ENCODE measurements at regions not wholly inside any gene's neighbourhood (a gene's known extent, or its start where the extent isn't known, plus 50 kb on each side); places are given as distances from the start of the nearest gene placed in this dataset.
"Not testable (repeated sequence)": the region's sequence is repeated elsewhere in the genome, so short reads cannot be mapped to it uniquely, and the experiment has no call there.

DNA sequence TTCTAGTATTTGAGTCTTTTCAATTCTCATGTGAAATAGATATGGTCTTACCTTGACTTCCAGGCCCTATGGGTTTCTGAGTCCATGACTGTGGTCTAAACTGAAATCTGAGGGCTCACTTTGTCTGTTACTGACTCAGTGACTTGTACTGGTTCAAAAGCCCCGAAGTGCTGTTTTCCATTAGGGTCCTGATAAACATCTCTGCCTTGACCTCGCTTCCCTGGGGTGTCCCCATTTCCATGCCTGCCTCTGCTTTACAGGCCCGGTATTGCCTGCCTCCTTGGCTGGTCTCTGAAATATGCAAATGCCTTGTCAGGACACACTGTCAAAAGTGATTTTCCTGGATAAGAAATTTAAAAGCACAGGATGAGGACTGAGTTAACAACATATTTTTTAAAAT lies 538.8 kb downstream of the SOCS6 start:
- Histone ChIP-seq H3K9me3 (no peaks in the 10 kb centered on the region), H3K27ac (no peak overlapping the region), H3K27me3 (no peaks in the 10 kb centered on the region), H3K4me1 (no peaks in the 10 kb centered on the region), H3K4me3 (no peak overlapping the region), H3K36me3 (replicated peaks in 1 of 2; ENCODE audit: insufficient read depth in 1 of 2, low read depth in 2 of 2) (no peaks in the 10 kb centered on the region)
- intact Hi-C loops (cut with DNase I): no loop called here
- DNase-seq (no peak), ATAC-seq (no peak)
- TF ChIP-seq CTCF (IDR thresholded peaks at IDR 0.05) (no peak), POLR2A (IDR thresholded peaks at IDR 0.05) (no peak)
- 41 to 50% methylated on average over 3 of the region's 3 CpGs for WGBS, 2 donors

- no peak for DNase-seq
- no peaks in the 10 kb centered on the region for H3K27me3 ChIP-seq
- no peaks in the 10 kb centered on the region for H3K9me3 ChIP-seq
- no peak overlapping the region for H3K4me3 ChIP-seq
- no peak for ATAC-seq
- no peak overlapping the region for H3K27ac ChIP-seq
- no peaks in the 10 kb centered on the region for H3K36me3 ChIP-seq (replicated peaks in 1 of 2; ENCODE audit: insufficient read depth in 1 of 2, low read depth in 2 of 2)
- H3K4me1 ChIP-seq: no peaks in the 10 kb centered on the region
- intact Hi-C loops (cut with DNase I): no loop called here
- WGBS, 2 donors: 68 to 80% methylated on average over 2 of the region's 2 CpGs
- TF ChIP-seq POLR2A (IDR thresholded peaks at IDR 0.05): no peak
These were observed 537.7 kb downstream of the SOCS6 start for GRCh38 chr18:70826571-70826970.

DNA sequence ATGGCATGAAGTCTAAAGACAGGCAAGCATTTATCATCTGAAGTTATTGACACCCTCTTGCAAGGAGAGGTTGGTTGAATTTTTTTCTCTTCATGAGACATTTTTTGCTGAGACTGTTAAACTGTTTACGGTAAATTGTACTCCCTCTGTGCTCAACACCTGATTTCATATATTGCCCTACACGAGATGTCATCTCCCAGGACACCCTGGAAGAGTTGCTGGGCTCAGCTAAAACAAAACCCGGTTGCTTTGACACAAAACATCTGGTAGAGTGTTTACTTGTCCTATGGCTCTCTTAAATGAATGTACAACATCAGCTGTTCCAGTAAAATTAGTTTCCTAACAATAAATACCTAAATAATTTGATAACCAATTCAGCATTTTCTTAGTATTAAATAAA lies 533.8 kb downstream of the SOCS6 start:
- Histone ChIP-seq H3K4me1 (no peaks in the 10 kb centered on the region), H3K27ac (no peak overlapping the region), H3K9me3 (no peaks in the 10 kb centered on the region), H3K27me3 (no peaks in the 10 kb centered on the region), H3K4me3 (no peak overlapping the region), H3K36me3 (replicated peaks in 1 of 2; ENCODE audit: insufficient read depth in 1 of 2, low read depth in 2 of 2) (no peaks in the 10 kb centered on the region)
- intact Hi-C loops (cut with DNase I): no loop called here
- no peak for ATAC-seq
- 37 to 55% methylated on average over 3 of the region's 3 CpGs for WGBS, 2 donors
- TF ChIP-seq CTCF (IDR thresholded peaks at IDR 0.05): no peak
- no peak for TF ChIP-seq POLR2A (IDR thresholded peaks at IDR 0.05)
- no peak for DNase-seq

DNA sequence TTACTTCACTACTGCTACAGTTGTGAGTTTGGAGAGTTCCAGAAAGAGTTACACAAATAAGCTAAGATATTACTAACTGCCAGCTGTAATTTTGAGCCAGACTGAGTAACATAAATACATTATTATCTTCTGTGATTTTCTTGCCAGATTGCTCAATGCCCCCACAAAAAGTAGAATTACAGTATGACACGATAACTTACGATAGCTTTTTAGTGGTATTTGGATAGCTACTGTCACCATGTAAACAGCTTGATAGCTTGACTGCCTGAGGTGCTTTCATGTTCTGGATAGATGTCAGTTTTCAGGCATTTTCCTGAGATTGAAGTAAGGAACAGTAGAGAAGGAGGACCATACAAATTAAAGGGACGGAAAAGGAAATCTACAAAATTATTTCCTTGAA lies 533.3 kb downstream of the SOCS6 start:
- no peaks in the 10 kb centered on the region for H3K4me1 ChIP-seq
- H3K36me3 ChIP-seq (replicated peaks in 1 of 2; ENCODE audit: insufficient read depth in 1 of 2, low read depth in 2 of 2): no peaks in the 10 kb centered on the region
- no peak for TF ChIP-seq POLR2A (IDR thresholded peaks at IDR 0.05)
- no peaks in the 10 kb centered on the region for H3K27me3 ChIP-seq
- no peak for ATAC-seq
- DNase-seq: no peak
- intact Hi-C loops (cut with DNase I): no loop called here
- H3K4me3 ChIP-seq: no peak overlapping the region
- WGBS, 2 donors: 13% methylated on average over 3 of the region's 3 CpGs
- H3K27ac ChIP-seq: no peak overlapping the region
- no peaks in the 10 kb centered on the region for H3K9me3 ChIP-seq

DNA sequence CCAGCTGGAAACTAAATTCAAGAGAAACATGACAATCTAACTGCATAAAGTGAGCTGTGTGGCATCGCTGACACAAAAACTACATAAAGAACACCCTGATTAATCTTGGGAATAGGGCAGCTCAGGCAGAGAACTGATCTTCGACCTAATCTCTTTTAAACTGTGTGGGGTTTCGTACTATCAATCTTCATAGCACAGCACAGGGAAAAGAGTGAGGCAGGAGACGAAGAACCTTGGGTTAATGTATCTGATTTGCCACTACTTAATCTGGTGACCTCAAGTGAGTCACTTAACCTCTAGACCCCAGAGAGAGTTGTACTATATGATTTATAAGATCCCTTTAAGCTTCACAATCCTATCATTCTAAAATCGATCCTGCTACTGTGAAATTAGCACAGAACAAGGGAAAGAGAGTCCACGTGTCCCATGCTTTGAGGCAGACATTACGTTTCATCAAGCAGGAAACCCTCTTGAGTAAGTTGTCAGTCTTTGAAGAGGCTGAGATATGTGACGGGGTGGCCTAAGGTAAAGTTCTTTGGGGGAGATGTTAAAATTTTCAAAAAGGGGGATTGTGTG lies 519.7 kb downstream of the SOCS6 start:
- Histone ChIP-seq H3K27me3 (no peaks in the 10 kb centered on the region), H3K4me3 (no peak overlapping the region), H3K4me1 (no peaks in the 10 kb centered on the region), H3K9me3 (no peaks in the 10 kb centered on the region), H3K27ac (no peak overlapping the region), H3K36me3 (replicated peaks in 1 of 2; ENCODE audit: insufficient read depth in 1 of 2, low read depth in 2 of 2) (no peaks in the 10 kb centered on the region)
- 45 to 56% methylated on average over 8 of the region's 8 CpGs for WGBS, 2 donors
- ATAC-seq (no peak), DNase-seq (no peak)
- TF ChIP-seq POLR2A (IDR thresholded peaks at IDR 0.05) (no peak), CTCF (IDR thresholded peaks at IDR 0.05) (no peak)
- intact Hi-C loops (cut with DNase I): no loop called here

- ATAC-seq (peak; percentile 74), DNase-seq (peak; percentile 59 to 74 (median 64))
- no peaks in the 10 kb centered on the region for H3K27me3 ChIP-seq
- H3K27ac ChIP-seq: no peak overlapping the region
- no peaks in the 10 kb centered on the region for H3K4me1 ChIP-seq
- intact Hi-C loops (cut with DNase I): no loop called here
- TF ChIP-seq POLR2A (IDR thresholded peaks at IDR 0.05) (no peak), CTCF (IDR thresholded peaks at IDR 0.05) (peak; percentile 46 to 57 (median 53))
- H3K4me3 ChIP-seq: no peak overlapping the region
- H3K36me3 ChIP-seq (replicated peaks in 1 of 2; ENCODE audit: insufficient read depth in 1 of 2, low read depth in 2 of 2): no peaks in the 10 kb centered on the region
- H3K9me3 ChIP-seq: no peaks in the 10 kb centered on the region
- WGBS, 2 donors: 3% methylated on average over 8 of the region's 8 CpGs
These were observed 493.1 kb downstream of the SOCS6 start for GRCh38 chr18:70781860-70782453.

GRCh38 chr18:70766254-70766653 lies 477.4 kb downstream of the SOCS6 start:
- DNase-seq; intact Hi-C loops (cut with DNase I); ATAC-seq; H3K27ac ChIP-seq; H3K27me3 ChIP-seq; H3K4me3 ChIP-seq; H3K9me3 ChIP-seq; H3K4me1 ChIP-seq; H3K36me3 ChIP-seq (replicated peaks in 1 of 2; ENCODE audit: insufficient read depth in 1 of 2, low read depth in 2 of 2): not testable (repeated sequence)
- WGBS, 2 donors: 47 to 54% methylated on average over 3 of the region's 3 CpGs
